GM19438 (cell line): ENCODE measurements at regions not wholly inside any gene's neighbourhood (a gene's known extent, or its start where the extent isn't known, plus 50 kb on each side); places are given as distances from the start of the nearest gene placed in this dataset.

Experiments used
- ATAC-seq: cut with Tn5 transposase; IDR thresholded peaks from one replicate; pipeline ENCODE4 v1.9.1; 2021; ENCODE audit warnings: low read depth; ENCODE audit not compliant: unreplicated experiment

GRCh38 chr5:3875144-3875543, 279.5 kb downstream of the IRX1 start:
- ATAC-seq = no peak

- no peak for ATAC-seq
Measured at GRCh38 chr5:3878267-3878666, 282.6 kb downstream of the IRX1 start.

GRCh38 chr5:3883040-3883439, 287.4 kb downstream of the IRX1 start:
- no peak for ATAC-seq

GRCh38 chr5:3886524-3887451, 291.2 kb downstream of the IRX1 start:
- no peak for ATAC-seq

- ATAC-seq = no peak
Measured at GRCh38 chr5:3888310-3888709, 292.7 kb downstream of the IRX1 start.

GRCh38 chr5:3889412-3890142, 293.9 kb downstream of the IRX1 start:
- no peak for ATAC-seq

GRCh38 chr5:3891113-3891512, 295.5 kb downstream of the IRX1 start:
- ATAC-seq = no peak

GRCh38 chr5:3893527-3893926, 297.9 kb downstream of the IRX1 start:
- ATAC-seq = no peak

- no peak for ATAC-seq
Measured at GRCh38 chr5:3893975-3894374, 298.3 kb downstream of the IRX1 start.

GRCh38 chr5:3896098-3896497, 300.5 kb downstream of the IRX1 start:
- ATAC-seq = no peak

GRCh38 chr5:3899093-3899492, 303.5 kb downstream of the IRX1 start:
- ATAC-seq = no peak

GRCh38 chr5:3904584-3904983, 309.0 kb downstream of the IRX1 start:
- no peak for ATAC-seq

- no peak for ATAC-seq
Measured at GRCh38 chr5:3905031-3905430, 309.4 kb downstream of the IRX1 start.

GRCh38 chr5:3905521-3905920, 309.9 kb downstream of the IRX1 start:
- ATAC-seq = no peak

GRCh38 chr5:3911111-3911510, 315.5 kb downstream of the IRX1 start:
- no peak for ATAC-seq

GRCh38 chr5:3911773-3912172, 316.1 kb downstream of the IRX1 start:
- no peak for ATAC-seq

GRCh38 chr5:3912790-3913189, 317.2 kb downstream of the IRX1 start:
- ATAC-seq = no peak

- ATAC-seq = no peak
Measured at GRCh38 chr5:3913279-3913678, 317.6 kb downstream of the IRX1 start.

GRCh38 chr5:3925022-3925421, 329.4 kb downstream of the IRX1 start:
- no peak for ATAC-seq

- no peak for ATAC-seq
Measured at GRCh38 chr5:3925935-3926334, 330.3 kb downstream of the IRX1 start.

- no peak for ATAC-seq
Measured at GRCh38 chr5:3929799-3930198, 334.2 kb downstream of the IRX1 start.

- no peak for ATAC-seq
Measured at GRCh38 chr5:3931976-3932375, 336.3 kb downstream of the IRX1 start.
